ENCODE measurements at regions not wholly inside any gene's neighbourhood (a gene's known extent, or its start where the extent isn't known, plus 50 kb on each side); places are given as distances from the start of the nearest gene placed in this dataset.

DNA sequence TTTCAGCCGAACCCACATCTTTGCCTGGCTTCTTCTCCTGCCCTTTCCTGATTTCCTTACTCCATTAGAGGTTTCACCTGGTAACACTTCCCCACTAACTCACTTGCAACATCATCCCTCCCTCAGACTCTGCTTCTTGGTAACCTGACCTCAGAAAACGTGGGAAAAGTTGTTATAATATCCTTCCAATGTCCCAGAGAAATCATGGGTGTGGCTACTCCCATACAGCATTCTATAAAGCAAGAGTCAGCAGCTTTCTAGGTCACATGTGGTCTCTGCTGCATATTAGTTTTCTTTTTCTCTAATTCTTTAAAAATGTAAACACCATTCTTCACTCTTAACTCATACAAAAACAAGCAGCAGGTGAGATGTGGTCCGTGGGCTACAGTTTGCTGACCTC, 283.1 kb upstream of the MAOA start:
- no peak overlapping the region for H3K4me3 ChIP-seq (ENCODE audit: low read length)
- no peak overlapping the region for H3K9ac ChIP-seq (ENCODE audit: low read length)
- H3K9me3 ChIP-seq (ENCODE audit: insufficient read depth, low read length) = no peaks in the 10 kb centered on the region
- H3K36me3 ChIP-seq (replicated peaks; ENCODE audit: low read depth, low read length) = no peaks in the 10 kb centered on the region
- H3K79me2 ChIP-seq (ENCODE audit: low read length) = no peaks in the 10 kb centered on the region
- no peaks in the 10 kb centered on the region for H3K27me3 ChIP-seq (ENCODE audit: low read depth, low read length)
- H3K27ac ChIP-seq (ENCODE audit: low read length) = no peak overlapping the region
- TF ChIP-seq EZH2phosphoT487 (IDR thresholded peaks at IDR 0.05; ENCODE audit: low read depth) = no peak
- TF ChIP-seq, protein P1, sequence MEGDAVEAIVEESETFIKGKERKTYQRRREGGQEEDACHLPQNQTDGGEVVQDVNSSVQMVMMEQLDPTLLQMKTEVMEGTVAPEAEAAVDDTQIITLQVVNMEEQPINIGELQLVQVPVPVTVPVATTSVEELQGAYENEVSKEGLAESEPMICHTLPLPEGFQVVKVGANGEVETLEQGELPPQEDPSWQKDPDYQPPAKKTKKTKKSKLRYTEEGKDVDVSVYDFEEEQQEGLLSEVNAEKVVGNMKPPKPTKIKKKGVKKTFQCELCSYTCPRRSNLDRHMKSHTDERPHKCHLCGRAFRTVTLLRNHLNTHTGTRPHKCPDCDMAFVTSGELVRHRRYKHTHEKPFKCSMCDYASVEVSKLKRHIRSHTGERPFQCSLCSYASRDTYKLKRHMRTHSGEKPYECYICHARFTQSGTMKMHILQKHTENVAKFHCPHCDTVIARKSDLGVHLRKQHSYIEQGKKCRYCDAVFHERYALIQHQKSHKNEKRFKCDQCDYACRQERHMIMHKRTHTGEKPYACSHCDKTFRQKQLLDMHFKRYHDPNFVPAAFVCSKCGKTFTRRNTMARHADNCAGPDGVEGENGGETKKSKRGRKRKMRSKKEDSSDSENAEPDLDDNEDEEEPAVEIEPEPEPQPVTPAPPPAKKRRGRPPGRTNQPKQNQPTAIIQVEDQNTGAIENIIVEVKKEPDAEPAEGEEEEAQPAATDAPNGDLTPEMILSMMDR (IDR thresholded peaks at IDR 0.05; ENCODE audit: low read depth, low read length) = no peak
- H2AFZ ChIP-seq (ENCODE audit: low read depth, low read length) = no peak overlapping the region
- H3K4me2 ChIP-seq (ENCODE audit: low read length) = no peak overlapping the region
- no peaks in the 10 kb centered on the region for H4K20me1 ChIP-seq (ENCODE audit: insufficient read depth, low read length)
- no peaks in the 10 kb centered on the region for H3K4me1 ChIP-seq (ENCODE audit: low read length)

DNA sequence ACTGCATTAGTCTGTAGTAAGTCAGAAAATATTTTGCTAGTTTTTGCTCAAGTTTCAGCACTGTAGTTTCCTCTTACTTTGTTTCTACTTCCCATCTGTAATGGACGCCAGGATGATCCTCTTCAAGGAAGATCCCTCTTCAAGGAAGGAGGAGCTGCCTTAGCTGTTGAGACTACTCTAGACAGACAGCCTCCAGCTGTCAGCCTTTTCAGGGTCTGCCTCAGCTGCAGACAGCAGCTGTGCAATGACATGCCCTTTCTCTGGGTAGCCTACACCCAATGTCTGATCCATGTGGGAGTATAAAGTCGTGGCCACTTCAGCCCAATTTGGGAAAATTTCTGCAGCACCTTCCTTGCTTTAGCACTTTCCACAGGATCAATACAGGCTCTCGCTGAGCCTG, 281.0 kb upstream of the MAOA start:
- TF ChIP-seq EZH2phosphoT487 (IDR thresholded peaks at IDR 0.05; ENCODE audit: low read depth) = no peak
- TF ChIP-seq, protein P1 (IDR thresholded peaks at IDR 0.05; ENCODE audit: low read depth, low read length) = no peak
- no peaks in the 10 kb centered on the region for H3K4me1 ChIP-seq (ENCODE audit: low read length)
- H3K36me3 ChIP-seq (replicated peaks; ENCODE audit: low read depth, low read length) = no peaks in the 10 kb centered on the region
- H3K9ac ChIP-seq (ENCODE audit: low read length) = no peak overlapping the region
- H3K4me3 ChIP-seq (ENCODE audit: low read length) = no peak overlapping the region
- no peak overlapping the region for H3K4me2 ChIP-seq (ENCODE audit: low read length)
- no peaks in the 10 kb centered on the region for H3K79me2 ChIP-seq (ENCODE audit: low read length)
- no peaks in the 10 kb centered on the region for H3K9me3 ChIP-seq (ENCODE audit: insufficient read depth, low read length)
- H2AFZ ChIP-seq (ENCODE audit: low read depth, low read length) = no peak overlapping the region
- no peaks in the 10 kb centered on the region for H3K27me3 ChIP-seq (ENCODE audit: low read depth, low read length)
- H3K27ac ChIP-seq (ENCODE audit: low read length) = no peak overlapping the region
- H4K20me1 ChIP-seq (ENCODE audit: insufficient read depth, low read length) = no peaks in the 10 kb centered on the region

DNA sequence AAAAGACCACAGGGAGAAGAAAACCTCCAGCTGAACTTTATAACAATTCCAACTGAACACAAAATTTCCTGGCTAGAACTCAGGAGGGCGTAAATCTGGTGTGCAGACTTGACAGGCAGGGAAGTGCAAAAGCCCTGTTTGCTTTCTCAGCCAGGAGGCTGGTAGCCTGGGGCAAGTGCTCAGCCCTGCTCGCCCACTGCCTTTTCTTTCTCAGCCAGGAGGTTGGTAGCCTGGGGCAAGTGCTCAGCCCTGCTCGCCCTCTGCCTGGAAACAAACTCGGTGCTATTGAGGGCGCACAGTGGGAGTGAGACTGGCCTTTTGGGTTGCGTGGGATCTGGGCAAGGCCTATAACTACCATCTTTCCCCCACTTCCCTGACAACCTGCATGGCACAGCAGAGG, 275.4 kb upstream of the MAOA start:
- no peak overlapping the region for H3K27ac ChIP-seq (ENCODE audit: low read length)
- TF ChIP-seq, protein P1 (IDR thresholded peaks at IDR 0.05; ENCODE audit: low read depth, low read length) = no peak
- no peak for TF ChIP-seq EZH2phosphoT487 (IDR thresholded peaks at IDR 0.05; ENCODE audit: low read depth)
- no peaks in the 10 kb centered on the region for H3K27me3 ChIP-seq (ENCODE audit: low read depth, low read length)
- no peak overlapping the region for H2AFZ ChIP-seq (ENCODE audit: low read depth, low read length)
- no peaks in the 10 kb centered on the region for H3K36me3 ChIP-seq (replicated peaks; ENCODE audit: low read depth, low read length)
- no peak overlapping the region for H3K4me3 ChIP-seq (ENCODE audit: low read length)
- H3K9ac ChIP-seq (ENCODE audit: low read length) = no peak overlapping the region
- no peak overlapping the region for H3K4me2 ChIP-seq (ENCODE audit: low read length)
- H3K79me2 ChIP-seq (ENCODE audit: low read length) = no peaks in the 10 kb centered on the region
- no peaks in the 10 kb centered on the region for H3K4me1 ChIP-seq (ENCODE audit: low read length)
- no peaks in the 10 kb centered on the region for H4K20me1 ChIP-seq (ENCODE audit: insufficient read depth, low read length)
- H3K9me3 ChIP-seq (ENCODE audit: insufficient read depth, low read length) = no peaks in the 10 kb centered on the region

DNA sequence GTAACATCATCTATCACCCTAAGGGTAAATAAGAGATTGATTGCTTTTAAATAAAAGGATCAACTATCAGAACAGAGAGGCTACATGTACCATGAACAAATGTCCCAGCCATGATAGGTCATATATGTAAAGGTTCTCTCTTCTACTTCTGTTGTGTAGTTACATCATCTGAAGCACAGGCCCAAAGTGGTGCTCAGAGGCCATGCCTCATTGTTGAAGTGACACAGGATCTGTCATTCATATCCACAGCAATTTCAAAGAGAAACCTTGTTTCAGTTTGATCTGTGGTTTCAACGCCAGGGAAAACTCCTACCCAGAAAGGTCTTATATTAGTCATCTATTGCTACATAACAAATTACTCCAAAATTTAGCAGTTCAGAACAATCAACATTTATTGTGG, 269.2 kb upstream of the MAOA start:
- no peak overlapping the region for H3K27ac ChIP-seq (ENCODE audit: low read length)

More for the DNA sequence above, 269.2 kb upstream of the MAOA start:
- no peak for TF ChIP-seq EZH2phosphoT487 (IDR thresholded peaks at IDR 0.05; ENCODE audit: low read depth)
- TF ChIP-seq, protein P1 (IDR thresholded peaks at IDR 0.05; ENCODE audit: low read depth, low read length) = no peak
- H2AFZ ChIP-seq (ENCODE audit: low read depth, low read length) = no peak overlapping the region
- no peaks in the 10 kb centered on the region for H3K9me3 ChIP-seq (ENCODE audit: insufficient read depth, low read length)
- no peak overlapping the region for H3K9ac ChIP-seq (ENCODE audit: low read length)
- H3K4me3 ChIP-seq (ENCODE audit: low read length) = no peak overlapping the region
- H3K79me2 ChIP-seq (ENCODE audit: low read length) = no peaks in the 10 kb centered on the region
- no peak overlapping the region for H3K4me2 ChIP-seq (ENCODE audit: low read length)
- H4K20me1 ChIP-seq (ENCODE audit: insufficient read depth, low read length) = no peaks in the 10 kb centered on the region
- H3K27me3 ChIP-seq (ENCODE audit: low read depth, low read length) = no peaks in the 10 kb centered on the region
- no peaks in the 10 kb centered on the region for H3K36me3 ChIP-seq (replicated peaks; ENCODE audit: low read depth, low read length)
- no peaks in the 10 kb centered on the region for H3K4me1 ChIP-seq (ENCODE audit: low read length)
